ENCODE measurements at regions not wholly inside any gene's neighbourhood (a gene's known extent, or its start where the extent isn't known, plus 50 kb on each side); places are given as distances from the start of the nearest gene placed in this dataset.

DNA sequence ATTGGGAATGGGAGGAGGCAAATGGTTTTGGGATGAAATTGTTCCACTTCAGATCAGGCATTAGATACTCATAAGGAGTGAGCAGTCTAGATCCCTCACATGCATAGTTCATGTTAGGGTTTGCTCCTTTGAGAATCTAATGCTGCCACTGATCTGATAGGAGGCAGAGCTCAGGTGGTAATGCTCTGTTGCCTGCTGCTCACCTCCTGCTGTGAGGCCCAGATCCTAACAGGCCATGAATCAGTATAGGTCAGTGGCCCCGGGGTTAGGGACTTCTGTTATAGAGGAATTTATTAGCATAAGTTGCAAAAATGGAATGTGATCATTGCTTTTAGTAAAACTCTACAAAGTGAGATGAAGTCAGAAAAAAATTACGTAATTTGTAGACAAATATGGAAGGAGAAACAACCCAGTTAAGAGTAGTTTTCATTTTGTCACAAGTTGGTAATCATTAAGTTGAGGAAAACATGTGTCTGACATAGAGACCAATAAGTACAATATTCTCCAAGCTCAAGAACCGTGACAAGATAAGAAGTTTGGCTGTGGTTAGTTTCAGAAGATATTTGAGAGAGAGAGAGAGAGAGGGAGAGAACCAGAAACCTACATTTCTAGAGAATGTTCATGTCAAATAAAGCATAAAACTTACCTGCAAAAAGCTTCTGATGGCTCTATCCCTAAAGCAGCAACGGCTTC, 689.7 kb upstream of the PRMT6 start:
- no peak for TF ChIP-seq CTCF (conservative IDR thresholded peaks at IDR 0.05)
- TF ChIP-seq EZH2 (IDR thresholded peaks at IDR 0.05; ENCODE audit: low read depth): no peak

Measured in PC-9 (cell line).